Caco-2 (cell line): ENCODE measurements at regions not wholly inside any gene's neighbourhood (a gene's known extent, or its start where the extent isn't known, plus 50 kb on each side); places are given as distances from the start of the nearest gene placed in this dataset.

Experiments used
- BruUV-seq: library from RNA; stranded (reverse); fragments of 400-500 nt; replicated peaks from 2 replicates; lab custom pipeline; 2021; lab: Mats Ljungman, UMichigan
- CTCF ChIA-PET: fragments of 300-600 bp; sonication (Branson Sonifier 250); formaldehyde crosslinking; loops from one replicate; lab custom pipeline; 2022; ENCODE audit warnings: antibody characterized with exemption; lab: Charles Lee
- POLR2A ChIA-PET: fragments of 300-600 bp; sonication (Branson Sonifier 250); formaldehyde crosslinking; loops from one replicate; lab custom pipeline; 2022; ENCODE audit warnings: antibody characterized with exemption; lab: Charles Lee
- DNase-seq, 2 experiments: peaks; one replicate each; pipeline versions ENCODE4 v3.0.0 to v3.0.0-alpha.2; 2020 to 2022
- H3K27me3 ChIP-seq: replicated peaks from 2 replicates; pipeline ENCODE4 v1.6.0; 2011; ENCODE audit warnings: low read length; ENCODE audit not compliant: control insufficient read depth, insufficient read depth
- H3K36me3 ChIP-seq: 2 replicates; pipeline ENCODE4 v1.5.1; 2011; ENCODE audit warnings: low read length; ENCODE audit not compliant: control insufficient read depth, insufficient read depth
- H3K4me1 ChIP-seq: fragments of 250-450 bp; sonication (Bioruptor Pico); 2 replicates; pipeline ENCODE4 v1.5.1; 2020; ENCODE audit warnings: mild to moderate bottlenecking
- H3K4me3 ChIP-seq: 2 replicates; pipeline ENCODE4 v1.5.1; 2011; ENCODE audit warnings: low read depth, mild to moderate bottlenecking, control low read depth, low read length
- H3K9me3 ChIP-seq: fragments of 250-450 bp; sonication (Bioruptor Pico); 2 replicates; pipeline ENCODE4 v1.5.1; 2020; ENCODE audit warnings: mild to moderate bottlenecking, moderate library complexity
- H3K27ac Mint-ChIP-seq: one replicate; pipeline ENCODE4 v1.8.0; 2022; ENCODE audit warnings: mixed read lengths; ENCODE audit not compliant: unreplicated experiment
- H3K27me3 Mint-ChIP-seq: one replicate; pipeline ENCODE4 v1.8.0; 2022; ENCODE audit warnings: mixed read lengths; ENCODE audit not compliant: insufficient read depth, unreplicated experiment
- H3K36me3 Mint-ChIP-seq: one replicate; pipeline ENCODE4 v1.8.0; 2022; ENCODE audit warnings: mild to moderate bottlenecking, mixed read lengths; ENCODE audit not compliant: insufficient read depth, unreplicated experiment
- H3K4me1 Mint-ChIP-seq: one replicate; pipeline ENCODE4 v1.8.0; 2022; ENCODE audit warnings: low read depth, mixed read lengths; ENCODE audit not compliant: unreplicated experiment
- H3K4me3 Mint-ChIP-seq: one replicate; pipeline ENCODE4 v1.8.0; 2022; ENCODE audit warnings: mild to moderate bottlenecking, moderate library complexity, mixed read lengths; ENCODE audit not compliant: unreplicated experiment
- H3K9me3 Mint-ChIP-seq: one replicate; pipeline ENCODE4 v1.8.0; 2022; ENCODE audit warnings: mixed read lengths; ENCODE audit not compliant: unreplicated experiment
- intact Hi-C: fragments of 100-400 bp; cut with micrococcal nuclease; formaldehyde crosslinking; loops from one replicate; pipeline ENCODE4 v1.10.0; 2022; ENCODE audit not compliant: unreplicated experiment
- TF ChIP-seq, protein P1 (sequence below), 2 experiments: fragments of 200-600 bp in 1 of 2; IDR thresholded peaks; 1 replicate in 1 of 2; 2 replicates in 1 of 2; pipeline versions ENCODE4 v1.5.1 to v1.8.0; 2011 to 2022; ENCODE audit warnings: antibody characterized with exemption in 1 of 2, control low read depth in 1 of 2, inconsistent platforms in 1 of 2, low read depth in 1 of 2, low read length in 1 of 2, mild to moderate bottlenecking in 1 of 2, moderate library complexity in 1 of 2; ENCODE audit not compliant: insufficient read depth in 1 of 2, severe bottlenecking in 1 of 2, unreplicated experiment in 1 of 2

DNA sequence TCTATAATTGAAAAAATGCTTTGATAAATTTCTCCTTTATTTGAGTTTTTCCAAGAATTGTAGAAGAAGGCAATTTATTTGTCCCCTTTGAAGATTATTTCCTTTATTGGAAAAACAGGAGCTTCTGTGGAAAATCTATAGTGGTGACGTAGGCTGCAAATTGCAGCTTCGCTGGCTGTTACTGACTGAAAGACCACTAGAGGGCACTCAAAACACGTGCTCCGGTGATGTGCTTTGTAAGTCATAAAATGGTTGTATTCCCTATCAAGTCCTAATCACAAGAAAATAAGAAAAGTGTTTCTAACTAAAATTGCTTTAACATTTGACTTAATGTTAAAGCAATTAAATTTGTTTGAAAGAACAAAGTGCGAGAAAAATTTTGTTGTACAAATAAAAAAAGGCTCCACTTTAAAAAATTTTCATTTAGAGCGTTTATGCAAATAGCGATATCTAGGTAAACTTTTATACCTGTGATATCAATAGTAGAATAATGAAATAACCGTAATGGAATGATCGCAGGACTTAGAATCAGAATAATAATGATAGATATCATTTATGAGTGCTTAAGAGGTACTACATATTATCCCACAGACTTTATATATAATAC is 638.2 kb upstream of the SPRY2 start:
- H3K9me3 Mint-ChIP-seq, result no peaks in the 10 kb centered on the region
- intact Hi-C loops, result loop anchor here (1.0 kb wide), 3 partner anchors 38 to 501 kb away; no protein-coding TSS in a partner anchor
- DNase-seq, result peak; percentile 67 to 69
- no peaks in the 10 kb centered on the region for H3K27me3 Mint-ChIP-seq
- no peak overlapping the region for H3K4me3 ChIP-seq
- H3K4me3 Mint-ChIP-seq, result no peak overlapping the region
- TF ChIP-seq, protein P1, sequence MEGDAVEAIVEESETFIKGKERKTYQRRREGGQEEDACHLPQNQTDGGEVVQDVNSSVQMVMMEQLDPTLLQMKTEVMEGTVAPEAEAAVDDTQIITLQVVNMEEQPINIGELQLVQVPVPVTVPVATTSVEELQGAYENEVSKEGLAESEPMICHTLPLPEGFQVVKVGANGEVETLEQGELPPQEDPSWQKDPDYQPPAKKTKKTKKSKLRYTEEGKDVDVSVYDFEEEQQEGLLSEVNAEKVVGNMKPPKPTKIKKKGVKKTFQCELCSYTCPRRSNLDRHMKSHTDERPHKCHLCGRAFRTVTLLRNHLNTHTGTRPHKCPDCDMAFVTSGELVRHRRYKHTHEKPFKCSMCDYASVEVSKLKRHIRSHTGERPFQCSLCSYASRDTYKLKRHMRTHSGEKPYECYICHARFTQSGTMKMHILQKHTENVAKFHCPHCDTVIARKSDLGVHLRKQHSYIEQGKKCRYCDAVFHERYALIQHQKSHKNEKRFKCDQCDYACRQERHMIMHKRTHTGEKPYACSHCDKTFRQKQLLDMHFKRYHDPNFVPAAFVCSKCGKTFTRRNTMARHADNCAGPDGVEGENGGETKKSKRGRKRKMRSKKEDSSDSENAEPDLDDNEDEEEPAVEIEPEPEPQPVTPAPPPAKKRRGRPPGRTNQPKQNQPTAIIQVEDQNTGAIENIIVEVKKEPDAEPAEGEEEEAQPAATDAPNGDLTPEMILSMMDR (IDR thresholded peaks at IDR 0.05; ENCODE audit: insufficient read depth in 1 of 2, low read depth in 1 of 2, low read length in 1 of 2, severe bottlenecking in 1 of 2, unreplicated experiment in 1 of 2), result peak; percentile 89 to 90
- no peaks in the 10 kb centered on the region for H3K4me1 Mint-ChIP-seq
- ChIA-PET POLR2A (no interaction called here), CTCF (interaction anchor here (1.9 kb wide), 1 partner anchor 38 kb away, joined by 13 read pairs; no protein-coding TSS in a partner anchor)
- H3K27ac Mint-ChIP-seq, result no peak overlapping the region
- no peaks in the 10 kb centered on the region for H3K36me3 Mint-ChIP-seq
- peaks cover 8% of the 10 kb centered on the region for H3K4me1 ChIP-seq
- no TSS peak for BruUV-seq
- H3K36me3 ChIP-seq, result no peaks in the 10 kb centered on the region
- H3K27me3 ChIP-seq, result no peaks in the 10 kb centered on the region
- H3K9me3 ChIP-seq, result no peaks in the 10 kb centered on the region

DNA sequence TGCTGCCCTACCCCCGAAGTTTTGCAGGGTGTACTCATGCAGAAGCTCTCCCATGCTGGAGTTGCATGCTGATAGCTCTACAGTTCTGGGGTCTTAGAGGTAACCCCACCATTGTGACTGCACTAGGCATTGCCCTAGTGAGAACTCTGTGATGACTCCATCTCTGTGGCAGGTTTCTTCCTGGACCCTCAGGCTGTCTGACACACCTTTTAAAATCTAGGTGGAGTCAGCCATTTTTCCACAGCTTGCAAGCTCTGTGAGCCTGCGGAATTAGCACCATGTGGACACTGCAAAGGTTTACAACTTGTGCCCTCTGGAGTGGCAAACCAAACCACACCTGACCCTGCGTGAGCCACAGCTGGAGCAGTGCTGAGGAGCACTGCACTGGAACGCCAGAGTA is 636.2 kb upstream of the SPRY2 start:
- Mint-ChIP-seq H3K4me1 (no peaks in the 10 kb centered on the region), H3K36me3 (no peaks in the 10 kb centered on the region), H3K27ac (no peak overlapping the region), H3K27me3 (no peaks in the 10 kb centered on the region), H3K4me3 (no peak overlapping the region), H3K9me3 (no peaks in the 10 kb centered on the region)
- no TSS peak for BruUV-seq
- Histone ChIP-seq H3K4me1 (peaks cover 8% of the 10 kb centered on the region), H3K27me3 (no peaks in the 10 kb centered on the region), H3K36me3 (no peaks in the 10 kb centered on the region), H3K4me3 (no peak overlapping the region), H3K9me3 (no peaks in the 10 kb centered on the region)
- POLR2A ChIA-PET, result no interaction called here
- intact Hi-C loops, result no loop called here
- no peak for DNase-seq
- TF ChIP-seq, protein P1 (IDR thresholded peaks at IDR 0.05; ENCODE audit: insufficient read depth in 1 of 2, low read depth in 1 of 2, low read length in 1 of 2, severe bottlenecking in 1 of 2, unreplicated experiment in 1 of 2), result no peak
- CTCF ChIA-PET, result interaction anchor here (1.2 kb wide), 1 partner anchor 18 kb away, joined by 3 read pairs; no protein-coding TSS in a partner anchor

DNA sequence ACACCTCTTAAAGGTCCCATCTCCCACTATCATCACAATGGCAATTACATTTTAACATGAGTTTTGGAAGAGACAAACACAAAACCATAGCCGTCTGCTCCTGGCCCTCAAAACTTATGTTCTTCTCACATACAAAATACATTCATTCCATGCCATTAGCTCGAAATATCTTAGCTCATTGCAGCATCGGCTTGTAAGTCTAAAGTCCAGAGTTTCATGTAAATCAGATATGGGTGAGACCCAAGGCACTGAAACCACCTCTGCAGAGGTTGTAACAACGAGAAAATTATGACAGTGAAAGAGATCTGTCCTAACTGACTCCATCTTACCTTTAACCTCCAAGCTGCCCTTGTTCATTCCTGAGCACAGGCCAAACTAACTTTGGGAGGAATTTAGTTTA is 635.0 kb upstream of the SPRY2 start:
- no peaks in the 10 kb centered on the region for H3K36me3 Mint-ChIP-seq
- H3K27me3 Mint-ChIP-seq, result no peaks in the 10 kb centered on the region
- peaks cover 8% of the 10 kb centered on the region for H3K4me1 ChIP-seq
- no peaks in the 10 kb centered on the region for H3K36me3 ChIP-seq
- no peak for DNase-seq
- H3K27ac Mint-ChIP-seq, result no peak overlapping the region
- no TSS peak for BruUV-seq
- CTCF ChIA-PET, result interaction anchor here (0.6 to 1.2 kb wide), 3 partner anchors 17 to 477 kb away, joined by 3 read pairs; no protein-coding TSS in a partner anchor
- no peaks in the 10 kb centered on the region for H3K4me1 Mint-ChIP-seq
- H3K9me3 ChIP-seq, result no peaks in the 10 kb centered on the region
- no peaks in the 10 kb centered on the region for H3K9me3 Mint-ChIP-seq
- H3K4me3 Mint-ChIP-seq, result no peak overlapping the region
- no peaks in the 10 kb centered on the region for H3K27me3 ChIP-seq
- intact Hi-C loops, result no loop called here
- POLR2A ChIA-PET, result no interaction called here
- H3K4me3 ChIP-seq, result no peak overlapping the region
- TF ChIP-seq, protein P1 (IDR thresholded peaks at IDR 0.05; ENCODE audit: insufficient read depth in 1 of 2, low read depth in 1 of 2, low read length in 1 of 2, severe bottlenecking in 1 of 2, unreplicated experiment in 1 of 2), result no peak
